HEK293 (cell line): ENCODE measurements at regions not wholly inside any gene's neighbourhood (a gene's known extent, or its start where the extent isn't known, plus 50 kb on each side); places are given as distances from the start of the nearest gene placed in this dataset.
"Not testable (repeated sequence)": the region's sequence is repeated elsewhere in the genome, so short reads cannot be mapped to it uniquely, and the experiment has no call there.

ENCODE experiments used
- CTCF ChIA-PET: fragments of 350-600 bp; formaldehyde crosslinking; extraction: SDS; loops from one replicate; lab custom pipeline; 2021; ENCODE audit warnings: antibody characterized with exemption; lab: Yijun Ruan, JAX
- POLR2A ChIA-PET: fragments of 300-600 bp; formaldehyde crosslinking; extraction: SDS; loops from one replicate; lab custom pipeline; 2020; ENCODE audit warnings: antibody characterized with exemption, inconsistent platforms; lab: Yijun Ruan, JAX
- H3K27ac ChIP-seq: fragments of 200-500 bp; sonication (Bioruptor generic); 2 replicates; pipeline ENCODE4 v1.5.1; 2014; ENCODE audit warnings: low read depth, low read length, control low read depth, inconsistent platforms; ENCODE audit errors: extremely low read depth
- H3K36me3 ChIP-seq, 2 experiments: fragments of 200-500 bp in 1 of 2; sonication (Bioruptor generic) in 1 of 2; 1 replicate in 1 of 2; 2 replicates in 1 of 2; pipeline ENCODE4 v1.5.1; 2014 to 2017; ENCODE audit warnings: inconsistent platforms in 2 of 2, low read length in 2 of 2; ENCODE audit not compliant: control insufficient read depth in 2 of 2, insufficient read depth in 1 of 2
- H3K4me1 ChIP-seq: fragments of 200-500 bp; sonication (Bioruptor generic); 2 replicates; pipeline ENCODE4 v1.5.1; 2014; ENCODE audit warnings: mild to moderate bottlenecking, low read length, inconsistent platforms; ENCODE audit not compliant: control insufficient read depth, insufficient read depth
- H3K4me3 ChIP-seq: 2 replicates; pipeline ENCODE4 v1.5.1; 2011; ENCODE audit warnings: low read depth, mild to moderate bottlenecking, control low read depth, low read length, moderate library complexity
- H3K9me3 ChIP-seq: fragments of 200-500 bp; sonication (Bioruptor generic); 2 replicates; pipeline ENCODE4 v1.5.1; 2014; ENCODE audit warnings: low read depth, low read length, inconsistent platforms; ENCODE audit not compliant: control insufficient read depth, insufficient read depth
- EGR2 ChIP-seq: fragments of 450-650 bp; formaldehyde crosslinking; IDR thresholded peaks from 2 replicates; pipeline ENCODE4 v1.5.1; 2016; ENCODE audit warnings: low read depth, missing biosample characterization, missing genetic modification characterization
- KLF1 ChIP-seq: fragments of 450-650 bp; formaldehyde crosslinking; IDR thresholded peaks from 2 replicates; pipeline ENCODE4 v1.5.1; 2016; ENCODE audit warnings: missing biosample characterization, missing genetic modification characterization
- SP3 ChIP-seq: fragments of 450-650 bp; formaldehyde crosslinking; IDR thresholded peaks from 2 replicates; pipeline ENCODE4 v1.5.1; 2016; ENCODE audit warnings: missing biosample characterization, missing genetic modification characterization
- YY1 ChIP-seq: fragments of 450-650 bp; formaldehyde crosslinking; IDR thresholded peaks from 2 replicates; pipeline ENCODE4 v1.5.1; 2018; ENCODE audit warnings: missing biosample characterization, missing genetic modification characterization
- ZBTB17 ChIP-seq: fragments of 450-650 bp; formaldehyde crosslinking; IDR thresholded peaks from 2 replicates; pipeline ENCODE4 v1.5.1; 2016; ENCODE audit warnings: missing biosample characterization, missing genetic modification characterization
- ZBTB7A ChIP-seq: fragments of 450-650 bp; formaldehyde crosslinking; IDR thresholded peaks from 2 replicates; pipeline ENCODE4 v1.5.1; 2016; ENCODE audit warnings: low read depth, missing biosample characterization, missing genetic modification characterization
- ZNF510 ChIP-seq: fragments of 450-650 bp; formaldehyde crosslinking; IDR thresholded peaks from 2 replicates; pipeline ENCODE4 v1.5.1; 2018; ENCODE audit warnings: mild to moderate bottlenecking, missing genetic modification characterization, missing biosample characterization; ENCODE audit not compliant: insufficient replicate concordance
- ZNF514 ChIP-seq: fragments of 450-650 bp; formaldehyde crosslinking; IDR thresholded peaks from 2 replicates; pipeline ENCODE4 v1.5.1; 2016; ENCODE audit warnings: missing biosample characterization, missing genetic modification characterization
- ZNF555 ChIP-seq: fragments of 450-650 bp; formaldehyde crosslinking; conservative IDR thresholded peaks from 2 replicates; pipeline ENCODE4 v1.5.1; 2017; ENCODE audit warnings: missing biosample characterization, mild to moderate bottlenecking, missing genetic modification characterization, inconsistent platforms
- ZNF571 ChIP-seq: fragments of 450-650 bp; formaldehyde crosslinking; IDR thresholded peaks from 2 replicates; pipeline ENCODE4 v1.5.0; 2017; ENCODE audit warnings: missing biosample characterization, missing genetic modification characterization
- ZNF623 ChIP-seq: fragments of 450-650 bp; formaldehyde crosslinking; IDR thresholded peaks from 2 replicates; pipeline ENCODE4 v1.5.1; 2016; ENCODE audit warnings: missing biosample characterization, missing genetic modification characterization
- TF ChIP-seq, protein P1 (sequence below): fragments of 450-650 bp; formaldehyde crosslinking; IDR thresholded peaks from 2 replicates; pipeline ENCODE4 v1.5.1; 2017; ENCODE audit warnings: missing biosample characterization, missing genetic modification characterization
- TF ChIP-seq, protein P2 (sequence below): fragments of 450-650 bp; formaldehyde crosslinking; IDR thresholded peaks from 2 replicates; pipeline ENCODE4 v1.5.1; 2016; ENCODE audit warnings: missing biosample characterization, missing genetic modification characterization
- TF ChIP-seq, protein P3 (sequence below): fragments of 450-650 bp; formaldehyde crosslinking; IDR thresholded peaks from 2 replicates; pipeline ENCODE4 v1.5.1; 2016; ENCODE audit warnings: missing biosample characterization, missing genetic modification characterization
- TF ChIP-seq, protein P4 (sequence below): fragments of 450-650 bp; formaldehyde crosslinking; conservative IDR thresholded peaks from 2 replicates; pipeline ENCODE4 v1.5.1; 2016; ENCODE audit warnings: low read depth, missing biosample characterization, missing genetic modification characterization

DNA sequence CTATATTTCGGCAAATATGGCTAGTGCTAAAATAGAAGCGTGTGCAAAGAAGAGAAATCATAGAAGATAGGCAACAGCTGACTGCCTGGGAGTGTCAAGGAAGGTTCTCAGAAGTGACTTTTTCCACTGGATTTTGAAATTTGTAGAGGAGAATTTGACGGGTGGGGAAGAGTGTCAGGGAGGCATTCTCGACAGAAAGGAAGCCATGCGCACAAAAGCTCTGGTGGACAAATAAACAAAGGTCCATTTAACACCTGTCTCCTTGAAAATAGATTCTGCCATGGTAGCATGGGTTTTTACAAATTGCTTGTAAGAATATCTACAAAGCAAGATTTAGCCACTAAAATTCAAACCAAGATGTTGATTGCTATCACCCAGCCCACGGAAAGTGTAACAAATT, 1081.5 kb downstream of the GALC start:
- Histone ChIP-seq H3K36me3 (no peaks in the 10 kb centered on the region), H3K4me3 (no peak overlapping the region), H3K27ac (no peak overlapping the region)
- TF ChIP-seq ZBTB17, result no peak
- no peak for TF ChIP-seq ZNF510 (tag by site-specific recombination)
- no peak for TF ChIP-seq KLF1 (tag by site-specific recombination)
- no peak for TF ChIP-seq ZNF571 (tag by site-specific recombination)
- no peak for TF ChIP-seq ZNF514 (tag by site-specific recombination)
- TF ChIP-seq SP3, result no peak
- TF ChIP-seq, protein P1, sequence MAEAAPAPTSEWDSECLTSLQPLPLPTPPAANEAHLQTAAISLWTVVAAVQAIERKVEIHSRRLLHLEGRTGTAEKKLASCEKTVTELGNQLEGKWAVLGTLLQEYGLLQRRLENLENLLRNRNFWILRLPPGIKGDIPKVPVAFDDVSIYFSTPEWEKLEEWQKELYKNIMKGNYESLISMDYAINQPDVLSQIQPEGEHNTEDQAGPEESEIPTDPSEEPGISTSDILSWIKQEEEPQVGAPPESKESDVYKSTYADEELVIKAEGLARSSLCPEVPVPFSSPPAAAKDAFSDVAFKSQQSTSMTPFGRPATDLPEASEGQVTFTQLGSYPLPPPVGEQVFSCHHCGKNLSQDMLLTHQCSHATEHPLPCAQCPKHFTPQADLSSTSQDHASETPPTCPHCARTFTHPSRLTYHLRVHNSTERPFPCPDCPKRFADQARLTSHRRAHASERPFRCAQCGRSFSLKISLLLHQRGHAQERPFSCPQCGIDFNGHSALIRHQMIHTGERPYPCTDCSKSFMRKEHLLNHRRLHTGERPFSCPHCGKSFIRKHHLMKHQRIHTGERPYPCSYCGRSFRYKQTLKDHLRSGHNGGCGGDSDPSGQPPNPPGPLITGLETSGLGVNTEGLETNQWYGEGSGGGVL (tag by site-specific recombination), result no peak
- TF ChIP-seq EGR2 (tag by site-specific recombination), result no peak
- TF ChIP-seq, protein P2, sequence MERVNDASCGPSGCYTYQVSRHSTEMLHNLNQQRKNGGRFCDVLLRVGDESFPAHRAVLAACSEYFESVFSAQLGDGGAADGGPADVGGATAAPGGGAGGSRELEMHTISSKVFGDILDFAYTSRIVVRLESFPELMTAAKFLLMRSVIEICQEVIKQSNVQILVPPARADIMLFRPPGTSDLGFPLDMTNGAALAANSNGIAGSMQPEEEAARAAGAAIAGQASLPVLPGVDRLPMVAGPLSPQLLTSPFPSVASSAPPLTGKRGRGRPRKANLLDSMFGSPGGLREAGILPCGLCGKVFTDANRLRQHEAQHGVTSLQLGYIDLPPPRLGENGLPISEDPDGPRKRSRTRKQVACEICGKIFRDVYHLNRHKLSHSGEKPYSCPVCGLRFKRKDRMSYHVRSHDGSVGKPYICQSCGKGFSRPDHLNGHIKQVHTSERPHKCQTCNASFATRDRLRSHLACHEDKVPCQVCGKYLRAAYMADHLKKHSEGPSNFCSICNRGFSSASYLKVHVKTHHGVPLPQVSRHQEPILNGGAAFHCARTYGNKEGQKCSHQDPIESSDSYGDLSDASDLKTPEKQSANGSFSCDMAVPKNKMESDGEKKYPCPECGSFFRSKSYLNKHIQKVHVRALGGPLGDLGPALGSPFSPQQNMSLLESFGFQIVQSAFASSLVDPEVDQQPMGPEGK (tag by site-specific recombination), result no peak
- TF ChIP-seq ZBTB7A (tag by site-specific recombination), result no peak
- TF ChIP-seq, protein P3, sequence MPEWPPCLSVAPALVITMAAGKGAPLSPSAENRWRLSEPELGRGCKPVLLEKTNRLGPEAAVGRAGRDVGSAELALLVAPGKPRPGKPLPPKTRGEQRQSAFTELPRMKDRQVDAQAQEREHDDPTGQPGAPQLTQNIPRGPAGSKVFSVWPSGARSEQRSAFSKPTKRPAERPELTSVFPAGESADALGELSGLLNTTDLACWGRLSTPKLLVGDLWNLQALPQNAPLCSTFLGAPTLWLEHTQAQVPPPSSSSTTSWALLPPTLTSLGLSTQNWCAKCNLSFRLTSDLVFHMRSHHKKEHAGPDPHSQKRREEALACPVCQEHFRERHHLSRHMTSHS (tag by site-specific recombination), result no peak
- TF ChIP-seq, protein P4, sequence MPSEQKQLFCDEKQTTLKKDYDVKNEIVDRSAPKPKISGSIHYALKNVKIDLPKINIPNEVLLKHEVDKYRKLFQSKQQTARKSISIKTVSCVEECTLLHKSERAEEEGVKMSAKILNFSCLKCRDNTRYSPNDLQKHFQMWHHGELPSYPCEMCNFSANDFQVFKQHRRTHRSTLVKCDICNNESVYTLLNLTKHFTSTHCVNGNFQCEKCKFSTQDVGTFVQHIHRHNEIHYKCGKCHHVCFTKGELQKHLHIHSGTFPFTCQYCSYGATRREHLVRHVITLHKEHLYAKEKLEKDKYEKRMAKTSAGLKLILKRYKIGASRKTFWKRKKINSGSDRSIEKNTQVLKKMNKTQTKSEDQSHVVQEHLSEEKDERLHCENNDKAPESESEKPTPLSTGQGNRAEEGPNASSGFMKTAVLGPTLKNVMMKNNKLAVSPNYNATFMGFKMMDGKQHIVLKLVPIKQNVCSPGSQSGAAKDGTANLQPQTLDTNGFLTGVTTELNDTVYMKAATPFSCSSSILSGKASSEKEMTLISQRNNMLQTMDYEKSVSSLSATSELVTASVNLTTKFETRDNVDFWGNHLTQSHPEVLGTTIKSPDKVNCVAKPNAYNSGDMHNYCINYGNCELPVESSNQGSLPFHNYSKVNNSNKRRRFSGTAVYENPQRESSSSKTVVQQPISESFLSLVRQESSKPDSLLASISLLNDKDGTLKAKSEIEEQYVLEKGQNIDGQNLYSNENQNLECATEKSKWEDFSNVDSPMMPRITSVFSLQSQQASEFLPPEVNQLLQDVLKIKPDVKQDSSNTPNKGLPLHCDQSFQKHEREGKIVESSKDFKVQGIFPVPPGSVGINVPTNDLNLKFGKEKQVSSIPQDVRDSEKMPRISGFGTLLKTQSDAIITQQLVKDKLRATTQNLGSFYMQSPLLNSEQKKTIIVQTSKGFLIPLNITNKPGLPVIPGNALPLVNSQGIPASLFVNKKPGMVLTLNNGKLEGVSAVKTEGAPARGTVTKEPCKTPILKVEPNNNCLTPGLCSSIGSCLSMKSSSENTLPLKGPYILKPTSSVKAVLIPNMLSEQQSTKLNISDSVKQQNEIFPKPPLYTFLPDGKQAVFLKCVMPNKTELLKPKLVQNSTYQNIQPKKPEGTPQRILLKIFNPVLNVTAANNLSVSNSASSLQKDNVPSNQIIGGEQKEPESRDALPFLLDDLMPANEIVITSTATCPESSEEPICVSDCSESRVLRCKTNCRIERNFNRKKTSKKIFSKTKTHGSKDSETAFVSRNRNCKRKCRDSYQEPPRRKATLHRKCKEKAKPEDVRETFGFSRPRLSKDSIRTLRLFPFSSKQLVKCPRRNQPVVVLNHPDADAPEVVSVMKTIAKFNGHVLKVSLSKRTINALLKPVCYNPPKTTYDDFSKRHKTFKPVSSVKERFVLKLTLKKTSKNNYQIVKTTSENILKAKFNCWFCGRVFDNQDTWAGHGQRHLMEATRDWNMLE (tag by site-specific recombination), result no peak
- no peak for TF ChIP-seq ZNF623 (tag by site-specific recombination)
- TF ChIP-seq YY1 (tag by site-specific recombination), result no peak
- TF ChIP-seq ZNF555 (tag by site-specific recombination), result no peak
- TF ChIP-seq, all 188 proteins: peak for 0
- Histone ChIP-seq H3K4me1 (no peaks in the 10 kb centered on the region), H3K9me3 (no peaks in the 10 kb centered on the region)
- CTCF ChIA-PET, result no interaction called here
- POLR2A ChIA-PET, result no interaction called here

DNA sequence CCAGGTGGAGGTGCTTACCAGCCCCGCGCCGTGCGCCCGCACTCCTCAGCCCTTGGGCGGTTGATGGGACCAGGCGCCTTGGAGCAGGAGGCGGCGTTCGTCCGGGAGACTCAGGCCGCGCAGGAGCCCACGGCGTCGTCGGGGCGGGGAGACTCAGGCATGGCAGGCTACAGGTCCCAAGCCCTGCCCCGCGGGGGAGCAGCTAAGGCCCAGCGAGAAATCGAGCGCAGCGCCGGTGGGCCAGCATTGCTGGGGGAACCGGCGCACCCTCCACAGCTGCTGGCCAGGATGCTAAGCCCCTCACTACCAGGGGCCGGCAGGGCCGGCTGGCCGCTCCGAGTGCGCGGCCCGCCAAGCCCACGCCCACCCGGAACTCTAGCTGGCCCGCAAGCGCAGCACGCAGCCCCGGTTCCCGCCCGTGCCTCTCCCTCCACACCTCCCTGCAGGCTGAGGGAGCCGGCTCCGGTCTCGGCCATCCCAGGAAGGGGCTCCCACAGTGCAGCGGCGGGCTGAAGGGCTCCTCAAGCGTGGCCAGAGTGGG, 1087.5 kb downstream of the GALC start:
- H3K9me3 ChIP-seq, H3K36me3 ChIP-seq, POLR2A ChIA-PET, CTCF ChIA-PET, H3K4me3 ChIP-seq, H3K27ac ChIP-seq, H3K4me1 ChIP-seq: not testable (repeated sequence)
